HG02840 (cell line): ENCODE measurements at regions not wholly inside any gene's neighbourhood (a gene's known extent, or its start where the extent isn't known, plus 50 kb on each side); places are given as distances from the start of the nearest gene placed in this dataset.
"Not testable (repeated sequence)": the region's sequence is repeated elsewhere in the genome, so short reads cannot be mapped to it uniquely, and the experiment has no call there.

Source experiments
- ATAC-seq: cut with Tn5 transposase; IDR thresholded peaks from one replicate; pipeline ENCODE4 v1.9.1; 2021; ENCODE audit warnings: mild to moderate bottlenecking, moderate library complexity, moderate number of reproducible peaks; ENCODE audit not compliant: unreplicated experiment, low FRiP score

GRCh38 chr12:105522166-105522825 lies 191.8 kb downstream of the C12orf75 start:
- ATAC-seq, result no peak

GRCh38 chr12:105523164-105524057 lies 192.9 kb downstream of the C12orf75 start:
- ATAC-seq, result no peak

GRCh38 chr12:105524961-105525360 lies 194.5 kb downstream of the C12orf75 start:
- ATAC-seq, result no peak

GRCh38 chr12:105534068-105534467 lies 203.6 kb downstream of the C12orf75 start:
- no peak for ATAC-seq

GRCh38 chr12:105535033-105535432 lies 204.5 kb downstream of the C12orf75 start:
- not testable (repeated sequence) for ATAC-seq

- ATAC-seq, result no peak
Measured at GRCh38 chr12:105538880-105539279, 208.4 kb downstream of the C12orf75 start.

- no peak for ATAC-seq
Measured at GRCh38 chr12:105539735-105540134, 209.2 kb downstream of the C12orf75 start.

- ATAC-seq, result no peak
Measured at GRCh38 chr12:105547786-105548185, 217.3 kb downstream of the C12orf75 start.

- no peak for ATAC-seq
Measured at GRCh38 chr12:105548626-105549025, 218.1 kb downstream of the C12orf75 start.

- no peak for ATAC-seq
Measured at GRCh38 chr12:105552056-105552455, 221.6 kb downstream of the C12orf75 start.

- no peak for ATAC-seq
Measured at GRCh38 chr12:105554223-105554678, 223.8 kb downstream of the C12orf75 start.

- ATAC-seq, result no peak
Measured at GRCh38 chr12:105554856-105555255, 224.4 kb downstream of the C12orf75 start.

- ATAC-seq, result no peak
Measured at GRCh38 chr12:105555556-105556295, 225.2 kb downstream of the C12orf75 start.

GRCh38 chr12:105559310-105559709 lies 228.8 kb downstream of the C12orf75 start:
- ATAC-seq, result no peak

- ATAC-seq, result no peak
Measured at GRCh38 chr12:105561546-105562198, 231.2 kb downstream of the C12orf75 start.

GRCh38 chr12:105562199-105562971 lies 231.9 kb downstream of the C12orf75 start:
- ATAC-seq, result no peak

- ATAC-seq, result no peak
Measured at GRCh38 chr12:105567061-105567460, 236.6 kb downstream of the C12orf75 start.

GRCh38 chr12:105569886-105570285 lies 239.4 kb downstream of the C12orf75 start:
- no peak for ATAC-seq

GRCh38 chr12:105570944-105571343 lies 240.5 kb downstream of the C12orf75 start:
- no peak for ATAC-seq

- no peak for ATAC-seq
Measured at GRCh38 chr12:105573574-105573973, 243.1 kb downstream of the C12orf75 start.
